ENCODE measurements at regions not wholly inside any gene's neighbourhood (a gene's known extent, or its start where the extent isn't known, plus 50 kb on each side); places are given as distances from the start of the nearest gene placed in this dataset.

- Mint-ChIP-seq H3K4me3 (no peak overlapping the region), H3K27me3 (peaks cover 9% of the 10 kb centered on the region), H3K4me1 (no peaks in the 10 kb centered on the region), H3K9me3 (ENCODE audit: insufficient read depth) (no peaks in the 10 kb centered on the region), H3K27ac (no peak overlapping the region)
- TF ChIP-seq EZH2 (IDR thresholded peaks at IDR 0.05; ENCODE audit: borderline replicate concordance, insufficient read depth, low read depth, low read length, poor library complexity, severe bottlenecking), result no peak
- no peaks in the 10 kb centered on the region for H3K79me2 ChIP-seq (ENCODE audit: control insufficient read depth, insufficient read depth, low read length)
- no peaks in the 10 kb centered on the region for H3K36me3 ChIP-seq (replicated peaks in 1 of 2; ENCODE audit: control extremely low read depth in 1 of 2, control insufficient read depth in 1 of 2, extremely low read depth in 1 of 2, insufficient read depth in 2 of 2, low read length in 1 of 2)
- ChIA-PET POLR2A (no interaction called here), CTCF (no interaction called here)
- no peaks in the 10 kb centered on the region for H3K4me1 ChIP-seq (ENCODE audit: control insufficient read depth in 2 of 2, insufficient read depth in 2 of 2, low read length in 2 of 2)
- no peaks in the 10 kb centered on the region for H3K27me3 ChIP-seq (replicated peaks in 1 of 4; ENCODE audit: control extremely low read depth in 1 of 4, control insufficient read depth in 3 of 4, insufficient read depth in 4 of 4, low read length in 3 of 4)
- no peak overlapping the region for H2AFZ ChIP-seq (ENCODE audit: insufficient read depth, low read depth, low read length, poor library complexity, severe bottlenecking)
- H3K4me2 ChIP-seq (replicated peaks; ENCODE audit: low read depth, low read length, poor library complexity, severe bottlenecking), result no peak overlapping the region
- no peak overlapping the region for H3K4me3 ChIP-seq (ENCODE audit: control extremely low read depth in 1 of 5, extremely low read depth in 1 of 5, insufficient read depth in 1 of 5, low read depth in 2 of 5, low read length in 4 of 5)
- no peak overlapping the region for H3K27ac ChIP-seq (ENCODE audit: low read length in 2 of 2)
- no peaks in the 10 kb centered on the region for H4K20me1 ChIP-seq (ENCODE audit: control insufficient read depth, insufficient read depth, low read length, poor library complexity, severe bottlenecking)
- H3K9me3 ChIP-seq (ENCODE audit: control extremely low read depth in 1 of 3, control insufficient read depth in 2 of 3, insufficient read depth in 1 of 3, low read length in 2 of 3), result no peaks in the 10 kb centered on the region
- ATAC-seq (ENCODE audit: low read depth), result no peak
- intact Hi-C loops (cut with micrococcal nuclease), result no loop called here
- DNase-seq, result no peak
- 80% methylated on average over 1 of the region's 4 CpGs for WGBS (ENCODE audit: insufficient coverage)
- H3K9ac ChIP-seq (ENCODE audit: low read length), result no peak overlapping the region
Measured at GRCh38 chr10:78365694-78366093, 332.0 kb downstream of the RPS24 start.

DNA sequence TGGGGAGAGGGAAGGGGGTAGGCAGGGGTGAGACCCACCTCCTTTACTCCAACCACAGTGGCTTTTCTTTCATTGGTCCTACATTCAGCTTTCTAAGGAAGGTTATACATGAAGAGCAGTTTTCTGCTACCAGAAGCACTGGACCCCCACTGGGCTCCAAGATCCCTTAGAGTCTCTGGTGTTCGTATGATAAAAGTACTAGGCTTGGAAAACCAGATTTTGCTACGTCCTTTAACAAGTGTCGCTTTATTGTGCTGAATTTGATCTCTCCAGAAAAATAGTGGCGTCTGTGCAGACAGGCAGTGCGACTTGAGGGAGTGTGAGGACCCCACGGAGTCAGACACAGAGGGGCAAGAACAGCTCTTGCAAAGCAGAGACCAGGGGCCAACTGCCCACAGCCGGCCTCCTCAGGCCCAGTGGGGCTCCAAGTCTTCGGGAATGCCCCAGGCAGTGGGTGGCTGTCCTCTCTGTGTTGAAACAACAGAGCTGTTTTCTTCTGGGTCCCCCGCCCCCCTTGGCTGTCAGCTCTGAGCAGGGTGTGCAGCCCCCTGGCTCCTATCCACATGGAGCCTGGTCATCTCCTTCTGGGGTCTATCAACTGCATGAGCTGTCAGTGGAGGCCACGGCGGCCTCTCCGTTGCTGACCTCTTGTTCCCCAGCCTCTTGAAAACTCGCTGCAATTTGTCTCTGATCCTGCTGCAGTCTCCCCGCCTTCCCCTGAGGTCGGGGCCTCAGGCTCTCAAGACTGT is 333.2 kb downstream of the RPS24 start:
- WGBS (ENCODE audit: insufficient coverage), result 90% methylated on average over 15 of the region's 15 CpGs
- TF ChIP-seq EZH2 (IDR thresholded peaks at IDR 0.05; ENCODE audit: borderline replicate concordance, insufficient read depth, low read depth, low read length, poor library complexity, severe bottlenecking) (no peak), CTCF (IDR thresholded peaks at IDR 0.05) (no peak)
- Histone ChIP-seq H3K4me2 (replicated peaks; ENCODE audit: low read depth, low read length, poor library complexity, severe bottlenecking) (no peak overlapping the region), H3K79me2 (ENCODE audit: control insufficient read depth, insufficient read depth, low read length) (no peaks in the 10 kb centered on the region), H3K36me3 (replicated peaks in 1 of 2; ENCODE audit: control extremely low read depth in 1 of 2, control insufficient read depth in 1 of 2, extremely low read depth in 1 of 2, insufficient read depth in 2 of 2, low read length in 1 of 2) (no peaks in the 10 kb centered on the region), H3K9ac (ENCODE audit: low read length) (no peak overlapping the region), H4K20me1 (ENCODE audit: control insufficient read depth, insufficient read depth, low read length, poor library complexity, severe bottlenecking) (no peaks in the 10 kb centered on the region), H3K27ac (ENCODE audit: low read length in 2 of 2) (no peak overlapping the region), H3K9me3 (ENCODE audit: control extremely low read depth in 1 of 3, control insufficient read depth in 2 of 3, insufficient read depth in 1 of 3, low read length in 2 of 3) (no peaks in the 10 kb centered on the region), H3K27me3 (replicated peaks in 1 of 4; ENCODE audit: control extremely low read depth in 1 of 4, control insufficient read depth in 3 of 4, insufficient read depth in 4 of 4, low read length in 3 of 4) (no peaks in the 10 kb centered on the region), H3K4me1 (ENCODE audit: control insufficient read depth in 2 of 2, insufficient read depth in 2 of 2, low read length in 2 of 2) (no peaks in the 10 kb centered on the region), H3K4me3 (ENCODE audit: control extremely low read depth in 1 of 5, extremely low read depth in 1 of 5, insufficient read depth in 1 of 5, low read depth in 2 of 5, low read length in 4 of 5) (no peak overlapping the region), H2AFZ (ENCODE audit: insufficient read depth, low read depth, low read length, poor library complexity, severe bottlenecking) (no peak overlapping the region)
- Mint-ChIP-seq H3K27ac (no peak overlapping the region), H3K27me3 (peaks cover 6% of the 10 kb centered on the region), H3K4me1 (no peaks in the 10 kb centered on the region), H3K9me3 (ENCODE audit: insufficient read depth) (no peaks in the 10 kb centered on the region), H3K4me3 (no peak overlapping the region)
- ATAC-seq (ENCODE audit: low read depth) (no peak), DNase-seq (no peak)
- intact Hi-C loops (cut with micrococcal nuclease), result no loop called here
- CTCF ChIA-PET, result no interaction called here
- POLR2A ChIA-PET, result interaction anchor here (0.6 kb wide), 1 partner anchor 337 kb away, joined by 6 read pairs; no protein-coding TSS in a partner anchor
